ENCODE measurements at regions not wholly inside any gene's neighbourhood (a gene's known extent, or its start where the extent isn't known, plus 50 kb on each side); places are given as distances from the start of the nearest gene placed in this dataset.
"Not testable (repeated sequence)": the region's sequence is repeated elsewhere in the genome, so short reads cannot be mapped to it uniquely, and the experiment has no call there.

DNA sequence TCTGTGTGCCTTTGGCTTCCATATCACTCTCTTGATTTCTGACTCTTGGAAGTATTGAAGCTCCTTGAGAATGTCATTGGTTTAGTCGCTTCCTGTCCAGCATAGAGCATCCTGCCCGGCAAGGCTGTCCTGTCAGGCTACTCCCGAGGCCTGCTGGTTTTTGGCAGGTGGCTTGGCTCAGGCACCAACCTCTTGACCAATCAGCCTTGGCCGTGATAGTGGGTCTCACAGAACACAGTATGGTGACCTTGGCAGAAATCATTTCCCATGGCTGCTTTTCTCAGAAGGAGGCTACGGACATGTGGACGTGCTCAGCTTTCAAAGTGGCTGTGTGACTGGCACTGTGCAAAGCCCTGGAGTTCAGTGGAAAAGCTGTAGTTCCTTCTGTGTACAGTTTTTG lies 516.9 kb downstream of the REEP3 start:
- no peak for DNase-seq

DNA sequence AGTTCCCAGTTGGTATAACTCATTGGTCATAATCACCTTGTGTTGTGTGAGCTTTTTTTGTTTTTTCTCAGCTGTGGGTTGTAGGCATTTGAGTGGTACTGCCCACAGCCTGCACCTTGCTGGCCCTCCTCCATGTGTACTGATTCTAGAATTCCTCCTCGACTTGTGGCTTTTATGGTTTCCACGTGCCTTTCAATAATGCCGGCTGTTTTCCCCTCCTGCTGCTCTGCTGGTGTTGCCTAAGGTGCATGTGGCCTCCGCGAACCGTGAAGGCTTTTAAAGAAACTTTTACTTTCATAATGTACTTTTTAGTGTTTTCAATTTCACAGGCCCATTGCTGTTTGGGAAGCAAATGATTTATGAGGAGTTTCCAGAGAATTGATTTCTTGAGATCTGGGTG lies 518.0 kb downstream of the REEP3 start:
- DNase-seq = no peak

DNA sequence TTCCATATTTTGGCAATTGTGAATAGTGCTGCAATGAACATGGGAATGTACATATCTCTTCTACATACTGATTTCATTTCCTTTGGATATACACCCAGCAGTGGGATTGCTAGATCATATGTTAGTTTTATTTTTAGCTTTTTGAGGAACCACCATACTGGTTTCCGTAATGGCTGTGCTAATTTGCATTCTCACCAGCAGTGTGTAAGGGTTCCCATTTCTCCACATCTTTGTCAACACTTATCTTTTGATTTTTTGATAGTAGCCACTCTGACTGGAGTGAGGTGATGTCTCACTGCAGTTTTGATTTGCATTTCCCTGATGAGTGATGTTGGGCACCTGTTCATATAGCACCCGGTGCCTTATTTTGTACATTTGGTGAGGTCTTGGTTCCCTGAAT lies 519.6 kb downstream of the REEP3 start:
- no peak for DNase-seq

DNA sequence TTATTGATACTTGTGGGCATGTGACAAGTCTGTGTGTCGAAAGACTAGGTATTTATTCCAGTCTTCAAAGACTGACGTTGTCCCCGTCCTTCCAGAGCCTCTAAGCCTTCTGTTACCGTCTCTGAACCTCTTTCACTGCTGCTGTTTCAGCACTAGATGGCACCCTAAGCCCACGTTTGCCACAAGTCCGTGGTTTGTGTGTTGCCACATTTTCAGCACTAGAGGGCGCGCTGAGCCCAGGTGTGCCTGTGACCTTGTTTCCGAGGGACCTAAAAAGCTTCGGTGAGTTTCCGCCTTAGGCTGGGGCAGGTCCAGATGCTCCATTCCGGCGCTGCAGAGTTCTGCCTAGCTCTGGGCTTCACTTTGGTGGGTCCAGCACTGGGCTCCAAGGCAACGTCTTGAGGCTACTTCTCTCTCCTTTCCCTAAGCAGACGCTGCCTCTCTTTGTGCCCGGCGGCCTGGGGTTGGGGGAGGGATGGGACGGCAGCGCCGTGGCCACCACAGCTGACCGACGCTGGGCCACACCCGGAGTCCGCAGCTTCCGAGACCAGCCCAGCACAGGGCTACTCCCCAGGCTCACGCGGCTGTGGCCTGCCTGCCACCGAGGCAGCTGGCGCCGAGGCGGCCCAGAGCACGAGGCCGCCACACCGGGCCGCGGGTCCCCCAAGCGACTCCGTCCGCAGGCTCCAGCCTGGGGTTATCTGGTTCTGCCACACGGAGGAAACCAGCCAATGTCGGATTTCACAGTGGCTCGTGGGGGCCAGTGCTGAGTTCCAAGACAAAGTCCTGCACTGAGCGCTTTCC lies 520.2 kb downstream of the REEP3 start:
- peak; percentile 60 for DNase-seq

DNA sequence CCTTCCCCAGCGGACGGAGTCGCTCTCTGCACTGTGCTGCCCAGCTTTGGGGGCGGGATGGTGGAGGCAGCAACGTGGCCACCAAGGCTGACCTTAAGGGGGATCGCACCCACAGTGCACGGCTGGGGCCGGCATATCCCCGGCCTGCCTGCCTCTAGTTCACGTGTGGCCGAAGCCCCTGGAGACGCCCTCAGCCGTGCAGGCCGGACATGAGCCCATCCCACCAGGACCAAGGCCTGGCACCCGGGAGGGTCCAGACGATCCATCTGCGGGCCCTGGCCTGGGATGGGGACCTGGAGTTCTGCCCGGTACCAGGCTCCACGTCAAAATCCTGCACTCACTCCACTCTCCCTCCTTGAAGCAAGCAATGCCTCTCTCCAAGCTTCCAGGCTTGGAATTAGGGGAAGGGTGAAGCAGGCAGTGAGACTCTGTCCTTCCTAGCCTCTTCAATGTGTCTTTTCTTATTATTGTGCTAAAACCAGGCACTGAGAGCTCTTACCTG lies 520.8 kb downstream of the REEP3 start:
- no peak for DNase-seq

DNA sequence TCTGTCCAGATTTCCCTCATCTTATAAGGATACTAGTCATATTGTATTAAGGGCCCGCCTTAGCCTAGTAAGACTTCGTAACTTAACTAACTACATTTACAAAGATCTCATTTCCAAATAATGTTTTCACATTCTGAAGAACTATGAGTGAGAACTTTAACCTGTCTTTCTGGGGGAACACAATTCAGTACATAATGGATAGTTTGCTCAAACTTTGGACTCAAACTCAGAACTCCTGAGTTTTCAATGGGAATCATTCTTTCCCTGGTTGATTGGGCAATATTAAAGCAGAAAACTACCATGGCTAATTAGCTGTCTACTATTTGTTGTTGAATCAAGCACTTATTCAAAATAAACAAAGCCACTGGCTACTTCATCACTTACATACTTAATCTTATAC lies 522.9 kb downstream of the REEP3 start:
- DNase-seq = no peak

DNA sequence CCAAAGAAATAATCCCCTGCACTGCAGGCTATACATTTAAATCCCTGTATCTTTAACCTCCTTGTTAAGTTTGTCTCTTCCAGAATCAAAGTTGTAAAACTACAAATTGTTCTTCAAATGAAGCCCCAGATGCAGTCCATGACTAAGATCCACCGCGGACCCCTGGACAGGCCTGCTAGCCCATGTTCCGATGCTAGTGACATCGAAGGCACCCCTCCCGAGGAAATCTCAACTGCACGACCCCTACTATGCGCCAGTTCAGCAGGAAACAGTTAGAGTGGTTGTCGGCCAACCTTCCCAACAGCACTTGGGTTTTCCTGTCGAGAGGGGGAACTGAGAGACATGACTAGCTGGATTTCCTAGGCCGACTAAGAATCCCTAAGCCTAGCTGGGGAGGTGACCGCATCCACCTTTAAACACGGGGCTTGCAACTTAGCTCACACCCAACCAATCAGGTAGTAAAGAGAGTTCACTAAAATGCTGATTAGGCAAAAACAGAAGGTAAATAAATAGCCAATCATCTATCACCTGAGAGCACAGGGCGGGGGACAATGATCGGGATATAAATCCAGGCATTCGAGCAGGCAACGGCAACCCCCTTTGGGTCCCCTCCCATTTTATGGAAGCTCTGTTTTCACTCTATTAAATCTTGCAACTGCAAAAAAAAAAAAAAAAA lies 523.9 kb downstream of the REEP3 start:
- not testable (repeated sequence) for DNase-seq

DNA sequence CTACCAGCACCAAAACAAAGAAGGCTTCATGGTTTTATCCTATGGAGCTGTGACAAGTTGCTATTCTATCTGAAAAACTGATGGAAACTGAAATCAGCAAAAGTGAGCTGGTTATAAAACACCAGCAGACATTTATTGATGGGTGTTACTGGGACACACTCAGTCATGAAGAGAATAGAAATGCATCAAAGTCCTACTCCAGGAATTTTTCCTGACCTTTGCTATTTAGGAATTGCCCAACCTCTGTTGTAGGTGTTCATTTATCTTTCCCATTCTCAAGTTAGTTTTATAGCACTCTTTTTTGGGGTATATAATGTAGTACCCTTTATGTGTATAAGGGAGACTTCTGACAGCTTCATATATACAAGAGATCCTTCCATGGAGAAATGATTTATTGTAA lies 533.2 kb downstream of the REEP3 start:
- DNase-seq = no peak

DNA sequence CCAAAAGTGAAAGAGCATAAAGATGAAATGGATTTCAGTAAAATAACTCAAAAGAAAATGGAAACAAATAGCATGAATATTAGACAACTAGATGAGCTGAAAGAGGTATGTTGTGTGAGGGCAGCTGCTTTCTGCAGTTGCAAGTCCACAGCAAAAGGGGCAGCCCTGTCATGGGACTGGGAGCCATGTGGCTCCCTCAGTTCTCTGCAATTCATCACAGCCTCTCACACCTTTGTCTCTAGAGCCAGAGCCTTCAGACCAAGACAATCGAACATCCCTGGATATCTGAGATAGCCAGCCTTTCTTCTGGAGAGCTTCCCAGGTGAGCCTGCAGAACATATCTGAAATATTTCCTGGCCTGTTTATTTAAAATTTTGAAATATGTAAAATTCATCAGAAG lies 538.7 kb downstream of the REEP3 start:
- DNase-seq = no peak

DNA sequence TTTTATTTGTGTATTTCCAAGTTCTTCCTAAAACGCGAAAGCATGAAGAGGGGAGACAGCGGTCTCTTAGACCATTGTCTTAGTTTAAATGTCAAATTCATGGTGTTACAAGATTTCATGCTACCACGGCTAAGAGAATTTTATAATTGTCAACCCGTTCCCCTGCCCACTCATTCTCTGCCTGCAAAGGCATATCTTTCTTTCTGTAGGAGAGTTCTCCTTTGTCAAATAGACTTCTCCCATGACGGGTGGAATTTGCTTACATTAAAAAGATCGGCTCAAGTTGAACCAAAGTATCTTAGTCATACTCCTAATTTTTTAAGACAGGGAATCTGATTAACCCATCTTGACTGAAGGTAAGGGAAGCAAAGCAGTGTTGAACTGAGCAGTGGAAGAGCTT lies 539.2 kb downstream of the REEP3 start:
- no peak for DNase-seq

DNA sequence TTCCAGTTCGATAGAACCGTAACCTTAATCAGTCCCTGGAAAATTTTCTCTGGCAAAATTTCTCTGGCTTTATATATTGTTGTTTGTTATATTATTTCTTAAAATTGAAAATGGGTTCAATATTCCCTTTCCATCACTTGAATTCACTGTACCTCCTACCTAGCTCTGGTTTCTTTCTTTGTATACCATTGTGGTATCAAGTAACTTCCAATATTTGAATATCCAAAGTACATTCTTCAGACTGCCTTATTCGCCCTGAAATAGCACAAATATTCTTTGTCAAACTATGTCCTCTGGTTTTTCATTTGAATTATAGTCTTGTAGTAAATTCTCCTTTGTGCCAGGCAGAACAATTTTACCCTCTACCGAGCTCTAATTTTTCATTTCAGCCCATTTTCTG lies 541.6 kb downstream of the REEP3 start:
- no peak for DNase-seq

DNA sequence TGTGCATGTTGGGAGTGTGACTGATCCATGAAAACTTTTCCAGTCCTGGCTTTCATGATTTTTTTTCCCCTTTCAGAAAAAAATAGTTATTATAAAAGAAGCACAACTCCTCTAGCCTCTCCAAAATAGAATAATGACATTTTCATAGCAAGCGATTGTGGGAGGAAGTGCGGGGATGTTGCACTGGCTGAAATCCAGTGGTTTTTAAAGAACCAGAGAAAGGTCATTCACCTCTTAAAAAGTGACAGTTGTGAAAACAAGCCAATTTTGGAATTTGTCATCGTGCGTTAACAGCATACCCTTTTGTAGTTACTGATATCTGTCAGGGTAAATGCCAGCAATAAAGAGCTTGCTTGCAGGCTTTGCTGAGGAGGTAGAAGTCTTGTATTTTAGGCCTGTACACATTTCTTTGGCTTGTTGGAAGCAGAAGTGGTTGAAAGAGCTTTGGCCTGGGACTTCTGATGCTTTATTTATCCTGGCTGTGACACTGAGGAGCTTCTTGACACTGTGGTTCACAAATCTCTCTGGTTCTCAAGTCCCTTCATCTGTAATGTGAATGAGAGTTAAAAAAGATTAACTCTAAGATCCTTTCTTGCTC lies 545.9 kb downstream of the REEP3 start:
- DNase-seq = no peak

DNA sequence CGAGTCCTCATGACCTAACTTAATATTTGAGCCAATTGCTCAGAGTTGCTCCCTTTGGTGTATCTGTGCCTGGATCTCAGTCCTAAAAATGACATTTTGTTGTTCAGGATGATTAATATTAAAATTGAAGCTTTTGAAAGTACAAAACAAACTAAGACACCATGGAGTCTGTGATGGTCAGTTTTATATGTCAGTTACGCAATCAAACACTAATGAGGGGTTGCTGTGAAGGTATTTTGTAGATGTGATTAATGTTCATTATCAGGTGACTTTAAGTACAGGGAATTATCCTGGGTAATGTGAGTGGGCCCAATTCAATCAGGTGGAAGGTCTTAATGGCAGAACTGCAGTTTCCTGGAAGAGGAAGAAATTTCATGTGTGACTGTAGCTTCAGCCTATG lies 546.7 kb downstream of the REEP3 start:
- DNase-seq = no peak

DNA sequence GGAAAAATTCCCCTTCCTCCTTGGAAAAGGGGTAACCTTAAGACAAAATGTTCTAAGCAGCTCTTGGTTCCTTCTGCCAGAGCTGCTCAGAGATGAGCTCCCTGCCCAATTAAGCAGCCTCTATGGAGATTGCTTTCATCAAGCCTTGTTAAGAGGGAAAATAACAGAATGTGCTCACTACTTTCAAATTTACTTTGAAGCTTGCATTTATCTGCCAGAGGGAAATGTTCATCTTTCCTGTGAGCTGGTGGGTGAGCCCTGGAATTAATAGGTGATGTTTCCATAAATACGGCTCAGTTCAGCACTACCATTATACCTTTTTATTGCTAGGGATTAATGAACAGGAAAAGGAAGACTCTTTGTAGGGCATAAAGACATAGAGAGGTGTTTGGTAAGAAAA lies 549.0 kb downstream of the REEP3 start:
- no peak for DNase-seq

DNA sequence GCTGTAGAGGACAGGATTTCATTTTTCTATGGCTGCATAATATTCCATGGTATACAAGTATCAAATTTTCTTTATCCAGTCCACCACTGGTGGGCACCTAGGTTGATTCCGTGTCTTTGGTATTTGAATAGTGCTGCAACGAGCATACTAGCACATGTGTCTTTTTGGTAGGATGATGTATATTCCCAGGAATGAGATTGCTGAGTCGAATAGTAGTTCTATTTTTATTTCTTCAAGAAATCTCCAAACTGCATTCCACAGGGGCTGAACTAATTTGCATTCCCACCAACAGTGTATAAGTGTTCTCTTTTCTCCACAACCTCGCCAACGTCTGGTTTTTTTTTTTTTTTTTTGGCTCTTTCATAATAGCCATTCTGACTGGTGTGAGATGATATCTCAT lies 550.0 kb downstream of the REEP3 start:
- DNase-seq = no peak

DNA sequence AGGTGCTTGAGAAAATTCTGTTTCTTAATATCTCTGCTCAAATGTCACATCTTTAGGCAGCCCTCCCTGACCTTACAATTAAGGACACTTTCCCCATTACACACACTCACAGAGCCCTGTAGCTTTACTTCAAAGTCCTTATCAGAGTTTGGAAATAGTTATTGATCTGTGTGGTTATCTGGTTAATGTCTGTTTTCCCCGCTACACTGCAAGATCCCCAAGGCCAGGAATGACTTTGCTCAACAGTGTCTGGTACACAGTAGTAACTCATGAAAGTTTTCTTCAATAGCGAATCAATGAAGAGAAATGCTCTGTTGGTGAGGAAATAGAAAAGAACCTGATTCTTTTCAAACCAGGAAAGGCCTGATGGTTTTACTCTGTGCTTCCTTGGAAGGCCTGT lies 554.4 kb downstream of the REEP3 start:
- no peak for DNase-seq

DNA sequence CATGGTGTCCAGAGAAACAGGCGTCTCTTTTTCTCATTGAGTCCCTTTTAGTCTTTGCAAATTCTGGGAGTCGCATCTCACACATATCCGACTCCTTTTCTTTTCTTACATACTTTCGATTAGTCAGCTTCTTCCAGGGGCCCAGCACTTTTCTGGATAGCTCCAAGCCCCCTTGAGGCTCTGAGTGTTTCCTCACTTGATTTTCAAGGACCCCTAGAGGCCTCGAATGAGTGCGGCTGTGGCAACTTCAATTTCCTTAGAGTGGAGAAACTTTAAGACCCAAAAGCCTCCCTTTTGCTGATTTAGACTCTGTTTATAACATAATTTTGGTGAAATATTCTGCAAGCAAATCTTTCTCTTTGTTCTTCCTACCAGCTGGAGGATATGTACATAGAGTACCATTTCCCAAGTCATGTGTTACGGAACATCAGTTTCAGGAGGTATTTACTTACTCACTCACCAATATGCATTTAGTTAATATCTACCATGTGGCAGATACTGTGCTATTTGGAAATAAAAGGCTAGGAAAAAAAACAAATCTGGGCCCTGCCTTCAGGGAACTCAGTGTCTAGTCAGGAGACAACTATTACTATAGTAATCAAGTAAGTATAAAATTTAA lies 555.2 kb downstream of the REEP3 start:
- no peak for DNase-seq

DNA sequence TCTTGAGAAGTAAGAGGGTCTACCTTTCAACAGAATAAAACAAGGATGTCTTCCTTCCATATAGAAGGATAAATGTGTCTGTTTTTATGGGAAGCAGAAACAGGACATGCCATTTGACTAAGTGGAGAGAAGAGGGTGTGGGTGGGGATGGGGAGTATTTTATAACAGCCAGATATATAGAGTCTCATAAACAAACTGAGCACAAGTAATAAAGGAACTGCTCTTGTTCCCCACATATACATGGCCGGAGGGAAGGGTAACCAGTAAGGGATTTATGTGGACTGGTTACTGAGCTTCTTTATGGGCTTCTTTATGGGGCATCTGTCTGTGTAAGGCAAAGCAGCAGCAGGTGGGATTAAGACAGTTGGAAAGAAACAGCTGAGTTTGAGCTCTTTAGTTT lies 558.1 kb downstream of the REEP3 start:
- no peak for DNase-seq

DNA sequence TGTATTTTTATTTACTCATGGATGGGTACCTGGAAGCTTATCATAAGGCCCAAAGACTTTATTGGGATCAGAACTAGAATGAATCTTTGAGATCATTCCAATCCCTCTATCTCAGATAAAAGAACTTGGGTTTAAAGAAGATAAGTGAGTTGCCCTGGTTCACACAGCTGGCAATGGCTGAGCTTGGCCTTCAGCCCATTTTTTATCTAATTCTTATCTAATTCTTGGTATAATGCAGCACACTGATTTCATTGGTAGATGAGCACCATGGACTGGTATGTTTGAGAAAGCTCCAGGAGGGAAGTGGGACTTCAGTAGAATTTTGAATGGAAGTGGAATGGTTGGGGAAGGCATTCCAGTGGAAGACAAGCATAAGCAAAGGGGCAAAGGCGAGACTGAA lies 558.9 kb downstream of the REEP3 start:
- DNase-seq = no peak

DNA sequence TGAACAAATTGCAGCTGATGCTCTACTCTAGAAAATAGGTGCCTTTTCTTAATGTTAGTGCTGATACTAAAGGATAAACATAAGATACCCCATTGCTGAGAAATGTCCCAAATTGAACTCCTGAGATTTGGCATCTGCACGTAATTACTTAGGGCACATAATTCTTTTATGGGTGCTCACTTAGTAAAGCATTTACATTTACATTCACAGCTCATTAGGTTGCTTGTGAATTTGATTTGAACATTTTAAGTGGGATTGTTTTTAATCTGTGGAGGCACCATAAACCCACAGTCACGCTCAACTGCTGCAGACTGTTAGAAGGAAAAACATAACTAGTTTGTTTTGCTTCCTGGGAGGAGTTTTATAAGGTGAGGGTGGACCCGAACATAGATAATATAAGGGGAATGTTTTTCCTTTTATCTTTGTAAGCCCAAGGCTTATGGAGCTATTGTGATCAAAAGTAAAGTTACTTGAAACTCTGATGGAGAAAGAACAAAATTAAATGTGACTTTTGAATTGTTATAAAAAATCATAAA lies 560.8 kb downstream of the REEP3 start:
- no peak for DNase-seq

DNA sequence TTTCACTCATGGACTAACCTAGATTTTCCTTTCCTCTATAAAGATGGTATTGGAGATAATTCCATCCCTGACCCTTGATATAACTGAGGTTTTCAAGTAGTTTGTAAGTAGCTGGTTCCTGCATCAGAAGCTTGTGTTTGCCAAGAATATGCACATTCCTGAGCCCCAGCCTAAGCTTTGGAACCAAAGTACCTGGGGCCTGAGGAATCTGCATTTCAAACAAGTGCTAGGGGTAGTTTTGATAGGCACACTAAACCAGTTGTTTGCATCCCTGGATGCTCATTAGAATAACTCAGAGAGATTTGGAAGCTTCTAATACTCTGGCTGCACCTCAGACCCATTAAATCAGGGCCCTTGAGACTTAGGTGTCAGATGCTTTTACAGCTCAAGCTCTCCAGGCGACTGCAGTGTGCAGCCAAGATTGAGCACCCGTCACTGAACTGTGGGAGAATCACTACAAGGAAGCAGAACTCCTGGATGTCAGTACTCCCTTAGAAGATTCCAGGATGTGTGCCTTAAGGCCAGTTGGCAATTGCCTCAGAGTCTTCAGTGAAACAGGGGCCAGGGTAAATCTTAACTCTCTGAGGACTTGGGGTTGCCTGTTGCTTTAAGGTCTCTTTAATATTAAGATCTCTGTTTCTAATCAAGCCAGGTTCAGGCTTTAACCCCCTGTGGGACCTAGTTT lies 565.0 kb downstream of the REEP3 start:
- DNase-seq = no peak

DNA sequence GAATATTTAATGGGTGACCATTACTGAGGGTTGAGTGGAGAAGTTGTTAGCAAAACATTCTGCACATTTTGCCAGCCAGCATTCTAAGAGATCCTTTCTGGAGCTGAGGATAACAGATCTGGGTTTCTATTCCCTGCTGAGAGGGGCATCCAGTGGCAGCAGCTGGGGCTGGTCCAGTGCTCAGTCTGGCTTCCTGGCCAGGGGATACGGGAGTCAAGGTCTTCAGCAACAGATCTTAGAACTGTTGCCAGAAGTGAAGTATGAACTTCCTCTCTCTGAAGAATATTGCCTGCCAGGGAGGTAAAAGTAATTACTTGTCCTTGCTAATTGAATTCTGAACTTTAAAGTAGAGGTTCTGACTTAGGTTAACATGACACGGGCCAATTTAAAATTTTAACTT lies 568.4 kb downstream of the REEP3 start:
- DNase-seq = no peak

DNA sequence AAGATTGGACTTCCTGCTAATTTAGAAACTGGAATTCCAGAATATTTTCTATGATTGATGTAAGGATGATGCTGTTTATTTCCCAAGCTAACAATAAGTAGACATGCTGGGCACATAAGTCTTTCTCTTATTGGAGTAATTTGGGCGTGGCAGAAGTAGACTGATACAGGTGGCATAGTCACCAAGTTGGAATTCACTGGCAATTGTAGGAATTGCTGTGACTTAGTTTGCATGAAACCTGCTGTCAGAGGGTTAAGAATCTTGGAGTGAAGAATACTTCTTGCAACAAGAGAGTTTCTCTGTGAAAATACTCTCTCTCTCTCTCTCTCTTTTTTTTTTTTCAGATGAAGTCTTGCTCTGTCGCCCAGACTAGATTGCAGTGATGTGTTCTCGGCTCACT lies 569.7 kb downstream of the REEP3 start:
- no peak for DNase-seq
